Heart left ventricle (tissue), 13 donors: ENCODE measurements at regions not wholly inside any gene's neighbourhood (a gene's known extent, or its start where the extent isn't known, plus 50 kb on each side); places are given as distances from the start of the nearest gene placed in this dataset.

Experiments used
- POLR2A ChIP-seq, 2 donors: fragments of 450-650 bp; IDR thresholded peaks; one replicate each; pipeline ENCODE4 v1.6.1; 2017; ENCODE audit warnings: antibody characterized with exemption in 2 of 2, mild to moderate bottlenecking in 2 of 2, moderate library complexity in 2 of 2
- TF ChIP-seq, protein P1 (sequence below), 12 donors: fragments of 200-600 bp; sonication (generic) in 4 of 12; IDR thresholded peaks; one replicate each; pipeline versions ENCODE4 v1.5.0 to v1.8.0; 2018 to 2022; ENCODE audit warnings: antibody characterized with exemption in 12 of 12, mild to moderate bottlenecking in 5 of 12
- donor health status: ischemic (EF 13 %, LVEDD 7.1; RV severe dilation, severe dysfunction).
- donor health status: DM: no; HTN: yes; CAD: no.
- donor health status: DM: no; HTN: no; CAD: no.
- donor health status: ischemic (EF 25% LVEDD 6.9; RV normal size, moderate dysfunction).
- donor health status: ischemic (EF 25% LVEDD 5.7; RV mildly dilated, moderate dysfunction).
- donor health status: ischemic (EF 35%, LVEDD 5.7; RV mildly dilated, moderate dysfunction).
- donor health status: nonischemic (EF 11% LVEDD 7.7; RV severe dilation, severe dysfunction).
- donor health status: DM: yes; HTN: yes; CAD: no.
- donor health status: PGD.
- donor health status: ischemic (EF 29% LVEDD 5.4; RV normal size, mild dysfunction).
- donor health status: nonischemic (EF 23%, LVEDD 6.1; RV moderate dilation, normal function).

DNA sequence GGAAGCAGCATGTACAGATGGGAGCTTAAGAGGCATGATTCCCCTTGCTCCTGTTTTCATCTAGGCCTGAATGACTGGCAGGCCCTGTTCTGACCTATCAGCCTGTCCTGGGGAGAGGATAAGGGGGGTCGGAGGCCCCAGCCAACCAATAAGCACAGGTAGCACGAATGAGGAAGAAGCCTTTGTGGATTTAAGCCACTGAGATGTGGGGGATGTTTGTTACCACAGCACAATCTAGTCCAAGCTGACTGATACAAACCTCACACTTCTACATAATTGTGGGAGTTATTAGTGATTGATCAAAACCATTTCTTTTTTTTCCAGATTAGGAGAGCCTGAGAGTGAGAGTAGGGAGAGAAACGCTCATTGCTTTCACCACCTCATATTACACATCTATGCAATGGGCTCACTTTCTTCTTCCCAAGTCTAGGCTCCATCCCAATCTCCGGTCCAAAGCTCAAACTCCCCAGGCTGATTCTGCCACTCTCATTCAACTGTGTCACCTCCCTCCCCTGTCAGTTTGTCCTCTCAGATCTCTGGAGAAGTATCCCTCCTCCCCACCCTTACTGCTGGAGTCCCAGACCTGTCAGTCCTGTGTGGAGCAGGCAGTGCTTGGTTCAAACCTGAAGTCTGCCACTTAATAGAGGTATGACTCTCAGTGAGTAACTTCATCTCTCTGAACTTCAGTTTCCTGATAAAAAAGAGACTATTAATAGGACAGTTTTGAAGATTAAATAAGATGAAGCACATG, 220.5 kb downstream of the PTPRU start:
- TF ChIP-seq, protein P1, sequence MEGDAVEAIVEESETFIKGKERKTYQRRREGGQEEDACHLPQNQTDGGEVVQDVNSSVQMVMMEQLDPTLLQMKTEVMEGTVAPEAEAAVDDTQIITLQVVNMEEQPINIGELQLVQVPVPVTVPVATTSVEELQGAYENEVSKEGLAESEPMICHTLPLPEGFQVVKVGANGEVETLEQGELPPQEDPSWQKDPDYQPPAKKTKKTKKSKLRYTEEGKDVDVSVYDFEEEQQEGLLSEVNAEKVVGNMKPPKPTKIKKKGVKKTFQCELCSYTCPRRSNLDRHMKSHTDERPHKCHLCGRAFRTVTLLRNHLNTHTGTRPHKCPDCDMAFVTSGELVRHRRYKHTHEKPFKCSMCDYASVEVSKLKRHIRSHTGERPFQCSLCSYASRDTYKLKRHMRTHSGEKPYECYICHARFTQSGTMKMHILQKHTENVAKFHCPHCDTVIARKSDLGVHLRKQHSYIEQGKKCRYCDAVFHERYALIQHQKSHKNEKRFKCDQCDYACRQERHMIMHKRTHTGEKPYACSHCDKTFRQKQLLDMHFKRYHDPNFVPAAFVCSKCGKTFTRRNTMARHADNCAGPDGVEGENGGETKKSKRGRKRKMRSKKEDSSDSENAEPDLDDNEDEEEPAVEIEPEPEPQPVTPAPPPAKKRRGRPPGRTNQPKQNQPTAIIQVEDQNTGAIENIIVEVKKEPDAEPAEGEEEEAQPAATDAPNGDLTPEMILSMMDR (IDR thresholded peaks at IDR 0.05): no peak
- no peak for TF ChIP-seq POLR2A (IDR thresholded peaks at IDR 0.05)
